ENCODE measurements at regions not wholly inside any gene's neighbourhood (a gene's known extent, or its start where the extent isn't known, plus 50 kb on each side); places are given as distances from the start of the nearest gene placed in this dataset.

GRCh38 chr6:78101387-78101786 is 448.5 kb downstream of the MEI4 start:
- ATAC-seq, result no peak
- no peak overlapping the region for H3K27ac ChIP-seq (ENCODE audit: extremely low read depth, low read depth, low read length)
- no peaks in the 10 kb centered on the region for H3K9me1 ChIP-seq (ENCODE audit: control insufficient read depth, insufficient read depth, low read length)
- POLR2A ChIA-PET, result no interaction called here
- H3K4me1 ChIP-seq (replicated peaks in 1 of 2; ENCODE audit: control insufficient read depth in 2 of 2, insufficient read depth in 2 of 2, low read length in 2 of 2), result no peaks in the 10 kb centered on the region
- TF ChIP-seq ZFPM2 (CRISPR knock-in tag; IDR thresholded peaks at IDR 0.05), result no peak
- TF ChIP-seq ARHGAP35 (IDR thresholded peaks at IDR 0.05; ENCODE audit: partially characterized antibody), result no peak
- no peak for TF ChIP-seq ZBED1 (IDR thresholded peaks at IDR 0.05)
- TF ChIP-seq ESRRA (IDR thresholded peaks at IDR 0.05; ENCODE audit: borderline replicate concordance, low read depth), result no peak
- TF ChIP-seq ETV5 (CRISPR knock-in tag; IDR thresholded peaks at IDR 0.05; ENCODE audit: low read depth), result no peak
- no peak for TF ChIP-seq NR2F6 (CRISPR knock-in tag; IDR thresholded peaks at IDR 0.05)
- no peak for TF ChIP-seq LEF1 (IDR thresholded peaks at IDR 0.05)
- TF ChIP-seq ZNF507 (tag; conservative IDR thresholded peaks at IDR 0.05), result no peak
- no peak for TF ChIP-seq MTF1 (CRISPR knock-in tag; IDR thresholded peaks at IDR 0.05; ENCODE audit: borderline replicate concordance)
- no peak for TF ChIP-seq ARID4B (CRISPR knock-in tag; IDR thresholded peaks at IDR 0.05)
- no peak for TF ChIP-seq ZNF224 (CRISPR knock-in tag; IDR thresholded peaks at IDR 0.05)
- H3K4me3 ChIP-seq, result no peak overlapping the region
- no peaks in the 10 kb centered on the region for H4K20me1 ChIP-seq (replicated peaks; ENCODE audit: control insufficient read depth, insufficient read depth, low read length)
- CTCF ChIA-PET (ENCODE audit: low intra/inter-chr PET ratio), result no interaction called here
- H2AFZ ChIP-seq (ENCODE audit: low read depth, low read length), result no peak overlapping the region
- 0% methylated on average over 1 of the region's 1 CpG for WGBS (ENCODE audit: insufficient coverage, low coverage, missing lambda C conversion rate)
- DNase-seq (ENCODE audit: extremely low read depth in 1 of 4, low spot score in 3 of 4), result no peak
- BruUV-seq (replicated peaks), result no TSS peak
- intact Hi-C loops (cut with micrococcal nuclease), result no loop called here
- no peak overlapping the region for H3K4me2 ChIP-seq (ENCODE audit: insufficient read depth, low read length)
- in situ Hi-C loops (cut with MboI), result no loop called here
- H3K27me3 ChIP-seq (ENCODE audit: control insufficient read depth in 2 of 2, insufficient read depth in 2 of 2, low read length in 2 of 2), result no peaks in the 10 kb centered on the region
- H3K36me3 ChIP-seq (ENCODE audit: control insufficient read depth, insufficient read depth, low read length), result no peaks in the 10 kb centered on the region
- no peak overlapping the region for H3K9ac ChIP-seq (ENCODE audit: insufficient read depth in 1 of 2, low read depth in 2 of 2, low read length in 2 of 2)
- no peaks in the 10 kb centered on the region for H3K79me2 ChIP-seq (ENCODE audit: control insufficient read depth, insufficient read depth, low read length)
- no peaks in the 10 kb centered on the region for H3K9me3 ChIP-seq (replicated peaks; ENCODE audit: control insufficient read depth, insufficient read depth, low read depth, low read length)
- FAIRE-seq, result no peak

Data from K562 (cell line).